A549 (cell line): ENCODE measurements at regions not wholly inside any gene's neighbourhood (a gene's known extent, or its start where the extent isn't known, plus 50 kb on each side); places are given as distances from the start of the nearest gene placed in this dataset.

Source experiments
- ATAC-seq, 2 experiments: fragments of 200-7000 bp in 1 of 2; fragments of >200 bp in 1 of 2; cut with Nextera tagmentation in 1 of 2; cut with Tn5 transposase in 1 of 2; 3 replicates each; pipeline versions ENCODE4 v1.8.0 to v1.9.1; 2018 to 2020; ENCODE audit warnings: mild to moderate bottlenecking in 1 of 2, moderate library complexity in 1 of 2
- CTCF ChIA-PET: fragments of 300-600 bp; sonication (Branson Sonifier 250); formaldehyde crosslinking; extraction: SDS; loops from one replicate; lab custom pipeline; 2021; ENCODE audit warnings: antibody characterized with exemption, inconsistent platforms; lab: Yijun Ruan, JAX
- POLR2A ChIA-PET: fragments of 350-600 bp; formaldehyde crosslinking; extraction: SDS; loops from one replicate; lab custom pipeline; 2021; ENCODE audit warnings: antibody characterized with exemption, inconsistent platforms; lab: Yijun Ruan, JAX
- DNase-seq, 2 experiments: peaks; one replicate each; pipeline versions ENCODE4 v3.0.0 to v3.0.0-alpha.2; 2011 to 2016; ENCODE audit warnings: low read depth in 1 of 2, low spot score in 1 of 2
- FAIRE-seq: peaks from 2 replicates; lab custom pipeline; 2011; peaks lifted over from hg19 to GRCh38; lab: Jason Lieb, UNC
- H3K27ac ChIP-seq, 2 experiments: fragments of >200 bp; sonication (Bioruptor Twin); formaldehyde crosslinking; 3 replicates each; pipeline ENCODE4 v1.5.1; 2016 to 2017
- H3K4me1 ChIP-seq: fragments of >200 bp; sonication (Bioruptor Twin); formaldehyde crosslinking; 3 replicates; pipeline ENCODE4 v1.6.1; 2016
- H3K4me2 ChIP-seq: fragments of >200 bp; sonication (Bioruptor Twin); formaldehyde crosslinking; 3 replicates; pipeline ENCODE4 v1.6.1; 2016
- H3K4me3 ChIP-seq: fragments of >200 bp; sonication (Bioruptor Twin); formaldehyde crosslinking; 3 replicates; pipeline ENCODE4 v1.5.1; 2016
- H3K9me3 ChIP-seq: fragments of >200 bp; sonication (Bioruptor Twin); formaldehyde crosslinking; 3 replicates; pipeline ENCODE4 v1.6.1; 2016
- BHLHE40 ChIP-seq: IDR thresholded peaks from 2 replicates; pipeline ENCODE4 v1.6.1; 2012; ENCODE audit warnings: low read depth, low read length, inconsistent platforms
- CBX2 ChIP-seq: fragments of 200-600 bp; sonication (generic); IDR thresholded peaks from 2 replicates; pipeline ENCODE4 v1.6.1; 2016; ENCODE audit warnings: low read depth, mild to moderate bottlenecking, borderline replicate concordance
- CBX8 ChIP-seq: fragments of 200-600 bp; sonication (generic); IDR thresholded peaks from 2 replicates; pipeline ENCODE4 v1.6.1; 2016
- CEBPB ChIP-seq, 2 experiments: fragments of >200 bp in 1 of 2; sonication (Bioruptor Twin) in 1 of 2; formaldehyde crosslinking in 1 of 2; IDR thresholded peaks; 2 replicates each; pipeline ENCODE4 v1.6.1; 2012 to 2016
- CHD4 ChIP-seq: fragments of 200-600 bp; sonication (generic); IDR thresholded peaks from 2 replicates; pipeline ENCODE4 v1.6.1; 2016; ENCODE audit warnings: antibody characterized with exemption, mild to moderate bottlenecking, borderline replicate concordance
- CTCF ChIP-seq: fragments of >200 bp; sonication (Bioruptor Twin); formaldehyde crosslinking; IDR thresholded peaks from 3 replicates; pipeline ENCODE4 v1.5.1; 2016
- EHMT2 ChIP-seq: fragments of 200-600 bp; sonication (generic); IDR thresholded peaks from 2 replicates; pipeline ENCODE4 v1.6.1; 2016; ENCODE audit warnings: antibody characterized with exemption, low read depth, mild to moderate bottlenecking, moderate library complexity
- FOSB ChIP-seq: fragments of 250-450 bp; sonication (Bioruptor Pico); IDR thresholded peaks from 2 replicates; pipeline ENCODE4 v1.5.0; 2020; ENCODE audit warnings: mild to moderate bottlenecking, moderate library complexity
- FOSL2 ChIP-seq, 2 experiments: fragments of 450-650 bp in 1 of 2; fragments of >200 bp in 1 of 2; sonication (Bioruptor Twin) in 1 of 2; formaldehyde crosslinking; IDR thresholded peaks; 2 replicates each; pipeline versions ENCODE4 v1.5.0 to v1.6.1; 2016 to 2020; ENCODE audit warnings: mild to moderate bottlenecking in 1 of 2, moderate library complexity in 1 of 2
- GATA3 ChIP-seq: IDR thresholded peaks from 2 replicates; pipeline ENCODE4 v1.6.1; 2012; ENCODE audit warnings: borderline replicate concordance
- HDAC2 ChIP-seq: fragments of 200-600 bp; sonication (generic); IDR thresholded peaks from 2 replicates; pipeline ENCODE4 v1.6.1; 2016
- HOXA7 ChIP-seq: fragments of 250-450 bp; sonication (Bioruptor Pico); IDR thresholded peaks from 2 replicates; pipeline ENCODE4 v1.5.0; 2020; ENCODE audit warnings: mild to moderate bottlenecking, moderate library complexity
- HOXB5 ChIP-seq: fragments of 250-450 bp; sonication (Bioruptor Pico); IDR thresholded peaks from 2 replicates; pipeline ENCODE4 v1.5.0; 2020; ENCODE audit warnings: mild to moderate bottlenecking, moderate library complexity
- KDM1A ChIP-seq: fragments of 200-600 bp; sonication (generic); IDR thresholded peaks from 2 replicates; pipeline ENCODE4 v1.6.1; 2016; ENCODE audit warnings: low read depth, mild to moderate bottlenecking
- MAFK ChIP-seq: fragments of 450-650 bp; IDR thresholded peaks from 2 replicates; pipeline ENCODE4 v1.6.1; 2014; ENCODE audit not compliant: partially characterized antibody
- MAX ChIP-seq: IDR thresholded peaks from 2 replicates; pipeline ENCODE4 v1.6.1; 2012
- NFE2L2 ChIP-seq: fragments of 150-350 bp; conservative IDR thresholded peaks from 2 replicates; pipeline ENCODE4 v1.6.1; 2014; ENCODE audit warnings: low read length
- NPAS2 ChIP-seq: fragments of 250-450 bp; sonication (Bioruptor Pico); IDR thresholded peaks from 2 replicates; pipeline ENCODE4 v1.8.0; 2022; ENCODE audit warnings: mild to moderate bottlenecking, moderate library complexity, borderline replicate concordance
- PHF8 ChIP-seq: fragments of 200-600 bp; sonication (generic); IDR thresholded peaks from 2 replicates; pipeline ENCODE4 v1.6.1; 2016; ENCODE audit warnings: low read depth, mild to moderate bottlenecking, antibody characterized with exemption, moderate library complexity, borderline replicate concordance
- POLR2A ChIP-seq: IDR thresholded peaks from 2 replicates; pipeline ENCODE4 v1.6.1; 2012; ENCODE audit warnings: mild to moderate bottlenecking, low read length
- RAD21 ChIP-seq, 2 experiments: fragments of >200 bp in 1 of 2; sonication (Bioruptor Twin) in 1 of 2; formaldehyde crosslinking in 1 of 2; IDR thresholded peaks in 1 of 2; conservative IDR thresholded peaks in 1 of 2; 2 replicates in 1 of 2; 3 replicates in 1 of 2; pipeline ENCODE4 v1.6.1; 2012 to 2018; ENCODE audit warnings: inconsistent platforms in 1 of 2
- ZC3H11A ChIP-seq: fragments of 450-650 bp; IDR thresholded peaks from 2 replicates; pipeline ENCODE4 v1.6.1; 2014; ENCODE audit warnings: antibody characterized with exemption, mild to moderate bottlenecking
- ZFP36 ChIP-seq: fragments of 450-650 bp; IDR thresholded peaks from 2 replicates; pipeline ENCODE4 v1.6.1; 2014; ENCODE audit warnings: borderline replicate concordance; ENCODE audit not compliant: partially characterized antibody
- ZNF302 ChIP-seq: fragments of 250-450 bp; sonication (Bioruptor Pico); IDR thresholded peaks from 2 replicates; pipeline ENCODE4 v1.9.0; 2021; ENCODE audit warnings: inconsistent platforms, mild to moderate bottlenecking, moderate library complexity
- WGBS: methylation state at CpG from one replicate; pipeline ENCODE4 v1.1.6; 2017; ENCODE audit errors: missing lambda C conversion rate; 5-methylcytosine and 5-hydroxymethylcytosine counted together
- TF ChIP-seq, protein P1 (sequence below): fragments of 250-450 bp; sonication (Bioruptor Pico); IDR thresholded peaks from 2 replicates; pipeline ENCODE4 v1.5.0; 2020; ENCODE audit warnings: low read depth, mild to moderate bottlenecking, moderate library complexity
- TF ChIP-seq, protein P2 (sequence below): fragments of 450-650 bp; IDR thresholded peaks from 2 replicates; pipeline ENCODE4 v1.6.1; 2014; ENCODE audit warnings: antibody characterized with exemption

- POLR2A ChIA-PET, result no interaction called here
- Histone ChIP-seq H3K4me1 (no peaks in the 10 kb centered on the region), H3K4me3 (no peak overlapping the region), H3K4me2 (no peak overlapping the region), H3K27ac (no peak overlapping the region), H3K9me3 (no peaks in the 10 kb centered on the region)
- no peak for DNase-seq
- no peak for ATAC-seq
- TF ChIP-seq HDAC2 (no peak), NPAS2 (CRISPR knock-in tag) (no peak)
- FAIRE-seq, result no peak
- 1% methylated on average over 4 of the region's 4 CpGs for WGBS
- CTCF ChIA-PET, result no interaction called here
These were observed 713.6 kb downstream of the RNF144B start for GRCh38 chr6:19100752-19101151.

DNA sequence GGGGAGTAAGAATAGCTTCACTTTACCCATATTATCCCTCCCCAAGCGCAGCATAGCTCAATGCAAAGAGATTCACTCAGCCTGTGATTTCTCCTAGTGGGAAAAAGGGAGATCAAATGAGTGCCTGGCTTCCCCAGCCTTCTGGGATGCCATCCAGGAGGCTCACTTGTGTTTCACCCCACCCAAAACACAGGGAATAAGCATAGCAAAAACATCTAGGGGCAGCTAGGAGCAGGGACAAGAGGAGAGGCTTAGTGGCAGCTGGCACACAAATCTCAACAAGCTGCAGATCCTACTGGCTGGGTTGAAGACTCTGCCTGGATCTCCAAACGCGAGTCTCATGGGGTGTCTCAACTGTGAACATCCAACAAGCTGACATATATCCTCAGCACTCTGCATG is 715.8 kb downstream of the RNF144B start:
- CTCF ChIA-PET, result no interaction called here
- POLR2A ChIA-PET, result no interaction called here

DNA sequence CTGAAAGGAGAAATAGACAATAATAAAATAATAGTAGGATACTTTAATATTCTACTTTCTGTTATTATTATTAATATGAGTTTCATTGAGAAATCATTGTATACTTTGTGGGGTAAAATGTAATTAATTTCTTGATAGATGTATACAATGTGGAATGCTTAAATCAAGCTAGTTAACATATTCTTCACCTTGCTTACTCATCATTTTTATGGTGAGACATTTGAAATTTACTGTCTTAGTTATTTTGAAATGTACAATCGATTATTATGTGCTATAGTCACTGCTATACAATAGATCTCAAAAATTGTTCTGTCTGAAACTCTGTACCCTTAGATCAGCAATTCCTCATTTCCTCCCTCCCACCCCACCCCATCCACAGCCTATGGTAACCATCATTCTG is 720.3 kb downstream of the RNF144B start:
- ChIA-PET CTCF (no interaction called here), POLR2A (no interaction called here)
- Histone ChIP-seq H3K4me2 (no peak overlapping the region), H3K4me1 (no peaks in the 10 kb centered on the region), H3K27ac (no peak overlapping the region), H3K9me3 (no peaks in the 10 kb centered on the region), H3K4me3 (no peak overlapping the region)
- FAIRE-seq (no peak), DNase-seq (no peak), ATAC-seq (no peak)
- 3% methylated on average over 1 of the region's 1 CpG for whole genome bisulfite sequencing
- TF ChIP-seq MAX (no peak), CBX2 (no peak), HOXB5 (CRISPR knock-in tag) (no peak), CBX8 (no peak), MAFK (peak; percentile 48), RAD21 (conservative IDR thresholded peaks at IDR 0.05 in 1 of 2, IDR thresholded peaks at IDR 0.05 in 1 of 2) (no peak)
- TF ChIP-seq, protein P1, sequence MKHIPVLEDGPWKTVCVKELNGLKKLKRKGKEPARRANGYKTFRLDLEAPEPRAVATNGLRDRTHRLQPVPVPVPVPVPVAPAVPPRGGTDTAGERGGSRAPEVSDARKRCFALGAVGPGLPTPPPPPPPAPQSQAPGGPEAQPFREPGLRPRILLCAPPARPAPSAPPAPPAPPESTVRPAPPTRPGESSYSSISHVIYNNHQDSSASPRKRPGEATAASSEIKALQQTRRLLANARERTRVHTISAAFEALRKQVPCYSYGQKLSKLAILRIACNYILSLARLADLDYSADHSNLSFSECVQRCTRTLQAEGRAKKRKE, result no peak

More for the DNA sequence above, 715.8 kb downstream of the RNF144B start:
- no peak for FAIRE-seq
- Histone ChIP-seq H3K4me1 (no peaks in the 10 kb centered on the region), H3K4me3 (no peak overlapping the region)
- whole genome bisulfite sequencing, result 6% methylated on average over 3 of the region's 3 CpGs
- TF ChIP-seq BHLHE40, result no peak
- TF ChIP-seq NPAS2 (CRISPR knock-in tag), result no peak
- TF ChIP-seq, protein P2, sequence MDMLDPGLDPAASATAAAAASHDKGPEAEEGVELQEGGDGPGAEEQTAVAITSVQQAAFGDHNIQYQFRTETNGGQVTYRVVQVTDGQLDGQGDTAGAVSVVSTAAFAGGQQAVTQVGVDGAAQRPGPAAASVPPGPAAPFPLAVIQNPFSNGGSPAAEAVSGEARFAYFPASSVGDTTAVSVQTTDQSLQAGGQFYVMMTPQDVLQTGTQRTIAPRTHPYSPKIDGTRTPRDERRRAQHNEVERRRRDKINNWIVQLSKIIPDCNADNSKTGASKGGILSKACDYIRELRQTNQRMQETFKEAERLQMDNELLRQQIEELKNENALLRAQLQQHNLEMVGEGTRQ, result no peak
- no peak for TF ChIP-seq PHF8
- no peak for TF ChIP-seq HOXA7 (CRISPR knock-in tag)
- no peak for TF ChIP-seq ZC3H11A
- TF ChIP-seq CBX2, result no peak
- no peak for TF ChIP-seq GATA3
- TF ChIP-seq CEBPB (IDR thresholded peaks at IDR 0.05), result no peak
- TF ChIP-seq, all 56 proteins: peak for 0
- no peak for ATAC-seq
- no peak for DNase-seq
- no peak overlapping the region for H3K27ac ChIP-seq
- H3K9me3 ChIP-seq, result no peaks in the 10 kb centered on the region
- no peak overlapping the region for H3K4me2 ChIP-seq

DNA sequence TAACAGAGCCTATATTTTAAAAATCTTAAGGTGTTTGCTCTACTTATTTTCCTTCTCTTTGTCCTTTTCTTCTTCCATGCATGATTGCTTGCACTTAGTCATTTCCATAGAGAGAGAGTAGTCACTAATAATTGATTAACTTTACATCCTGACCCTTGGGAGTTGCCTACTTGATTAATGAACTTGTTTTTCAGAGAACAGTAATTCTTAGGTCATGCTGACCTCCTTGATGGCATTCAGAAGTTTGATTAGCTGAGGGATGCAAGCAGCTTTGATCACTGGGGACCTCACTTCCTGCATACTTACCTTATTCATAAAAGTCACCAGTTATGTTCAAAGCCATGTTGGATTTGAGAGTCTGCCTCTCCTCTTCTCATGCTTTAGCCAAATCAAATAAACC is 715.6 kb upstream of the ID4 start:
- no peak for ATAC-seq
- CTCF ChIA-PET, result no interaction called here

More for the DNA sequence above, 715.6 kb upstream of the ID4 start:
- Histone ChIP-seq H3K9me3 (no peaks in the 10 kb centered on the region), H3K27ac (no peak overlapping the region), H3K4me3 (no peak overlapping the region), H3K4me2 (no peak overlapping the region), H3K4me1 (no peaks in the 10 kb centered on the region)
- no peak for TF ChIP-seq BHLHE40
- TF ChIP-seq, protein P1, result no peak
- no peak for TF ChIP-seq EHMT2
- no peak for TF ChIP-seq NFE2L2
- TF ChIP-seq KDM1A, result no peak
- TF ChIP-seq CTCF, result no peak
- TF ChIP-seq FOSB (CRISPR knock-in tag), result no peak
- TF ChIP-seq CHD4, result no peak
- TF ChIP-seq ZNF302 (CRISPR knock-in tag), result no peak
- TF ChIP-seq ZFP36, result no peak
- no peak for TF ChIP-seq POLR2A
- no peak for TF ChIP-seq FOSL2 (IDR thresholded peaks at IDR 0.05)
- no peak for TF ChIP-seq FOSL2 (CRISPR knock-in tag; IDR thresholded peaks at IDR 0.05)
- DNase-seq, result no peak
- POLR2A ChIA-PET, result no interaction called here
- FAIRE-seq, result no peak
